Body of pancreas (tissue), 4 donors: ENCODE measurements at regions not wholly inside any gene's neighbourhood (a gene's known extent, or its start where the extent isn't known, plus 50 kb on each side); places are given as distances from the start of the nearest gene placed in this dataset.

ENCODE experiments used
- CTCF ChIP-seq, 7 experiments: fragments of 450-650 bp in 4 of 7; fragments of 200-600 bp in 3 of 7; sonication (generic) in 3 of 7; IDR thresholded peaks; one replicate each; pipeline ENCODE4 v1.5.1; 2016 to 2019; ENCODE audit warnings: antibody characterized with exemption in 7 of 7
- POLR2A ChIP-seq, 3 donors: fragments of 450-650 bp; IDR thresholded peaks; one replicate each; pipeline ENCODE4 v1.6.1; 2016; ENCODE audit warnings: antibody characterized with exemption in 3 of 3, mild to moderate bottlenecking in 2 of 3

GRCh38 chr15:60125334-60125733 is 121.2 kb downstream of the FOXB1 start:
- TF ChIP-seq CTCF (IDR thresholded peaks at IDR 0.05) (no peak), POLR2A (IDR thresholded peaks at IDR 0.05) (no peak)
